ENCODE measurements at regions not wholly inside any gene's neighbourhood (a gene's known extent, or its start where the extent isn't known, plus 50 kb on each side); places are given as distances from the start of the nearest gene placed in this dataset.
"Not testable (repeated sequence)": the region's sequence is repeated elsewhere in the genome, so short reads cannot be mapped to it uniquely, and the experiment has no call there.

DNA sequence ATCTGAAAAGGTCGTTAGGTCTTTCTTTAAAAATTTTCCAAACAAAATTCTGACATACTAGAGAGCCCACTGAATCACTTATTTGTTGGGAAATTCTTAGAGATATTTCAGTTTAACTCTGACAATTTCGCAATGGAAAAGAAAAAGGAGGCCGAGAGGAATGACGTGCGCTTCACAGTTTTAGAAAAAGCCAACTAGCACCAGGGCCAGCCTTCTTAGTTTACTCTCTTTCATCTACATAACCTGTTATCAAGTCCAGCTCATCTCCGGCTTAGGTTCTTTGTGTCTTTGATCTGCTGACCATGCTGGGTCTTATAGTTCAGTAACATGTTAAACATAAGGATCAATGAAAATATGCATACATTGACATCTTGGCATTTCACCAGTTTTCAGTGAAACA is 201.7 kb upstream of the TAS2R1 start:
- Histone ChIP-seq H3K27ac (no peak overlapping the region), H3K36me3 (no peaks in the 10 kb centered on the region), H3K9me3 (no peaks in the 10 kb centered on the region), H4K20me1 (no peaks in the 10 kb centered on the region), H3K27me3 (no peaks in the 10 kb centered on the region), H3K9ac (no peak overlapping the region), H3K4me3 (no peak overlapping the region), H3K4me2 (no peak overlapping the region), H3K4me1 (peaks cover 18% of the 10 kb centered on the region)
- TF ChIP-seq Cebpa-rat (IDR thresholded peaks at IDR 0.05): no peak

DNA sequence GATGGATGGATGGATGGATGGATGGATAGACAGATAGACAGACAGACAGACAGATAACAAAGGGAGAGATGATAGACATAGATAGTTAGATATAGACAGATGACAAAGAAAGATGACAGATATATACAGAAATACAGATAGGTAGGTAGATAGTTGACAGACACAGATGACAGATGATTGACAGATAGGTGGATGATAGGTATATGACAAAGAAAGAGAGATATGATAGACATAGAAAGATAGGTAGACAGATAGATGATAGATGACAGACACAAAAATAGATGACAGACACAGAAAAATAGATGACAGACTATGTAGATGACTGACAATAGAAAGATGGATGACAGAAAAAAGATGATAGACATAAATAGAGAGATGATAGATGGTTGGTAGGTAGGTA is 200.0 kb upstream of the TAS2R1 start:
- no peak for TF ChIP-seq Cebpa-rat (IDR thresholded peaks at IDR 0.05)
- Histone ChIP-seq H3K4me2 (no peak overlapping the region), H3K27ac (no peak overlapping the region), H3K4me3 (no peak overlapping the region), H3K36me3 (no peaks in the 10 kb centered on the region), H3K27me3 (no peaks in the 10 kb centered on the region), H3K9ac (no peak overlapping the region), H3K9me3 (no peaks in the 10 kb centered on the region), H4K20me1 (no peaks in the 10 kb centered on the region), H3K4me1 (peaks cover 17% of the 10 kb centered on the region)

DNA sequence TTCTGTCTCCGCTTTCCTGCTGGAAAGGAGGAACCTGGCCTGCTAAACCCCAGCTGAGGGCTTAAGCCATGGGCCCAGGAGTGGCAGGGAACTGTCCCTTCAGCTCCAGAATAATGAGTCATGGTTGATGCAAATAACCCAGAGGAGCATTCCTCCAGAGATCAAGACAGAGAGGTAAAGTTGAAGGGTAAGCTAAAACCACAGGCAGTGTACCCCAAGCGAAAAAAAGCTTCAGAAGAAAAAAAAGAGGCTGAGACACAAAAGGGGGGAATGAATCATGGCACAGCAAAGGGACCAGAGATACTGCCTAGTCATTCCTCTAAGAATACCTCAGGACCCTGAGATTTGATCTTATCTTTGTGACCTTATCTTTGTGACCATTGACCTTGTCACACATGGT is 199.5 kb upstream of the TAS2R1 start:
- no peak overlapping the region for H3K9ac ChIP-seq
- H3K4me2 ChIP-seq: no peak overlapping the region
- no peak for TF ChIP-seq Cebpa-rat (IDR thresholded peaks at IDR 0.05)
- peaks cover 12% of the 10 kb centered on the region for H3K4me1 ChIP-seq
- H3K27ac ChIP-seq: no peak overlapping the region
- H3K4me3 ChIP-seq: no peak overlapping the region
- no peaks in the 10 kb centered on the region for H3K36me3 ChIP-seq
- no peaks in the 10 kb centered on the region for H4K20me1 ChIP-seq
- H3K9me3 ChIP-seq: no peaks in the 10 kb centered on the region
- H3K27me3 ChIP-seq: no peaks in the 10 kb centered on the region

- Histone ChIP-seq H3K27me3 (no peaks in the 10 kb centered on the region), H3K9me3 (no peaks in the 10 kb centered on the region), H3K4me1 (no peaks in the 10 kb centered on the region), H3K36me3 (no peaks in the 10 kb centered on the region), H3K4me3 (no peak overlapping the region), H4K20me1 (no peaks in the 10 kb centered on the region), H3K27ac (no peak overlapping the region), H3K9ac (no peak overlapping the region), H3K4me2 (no peak overlapping the region)
- TF ChIP-seq Cebpa-rat (IDR thresholded peaks at IDR 0.05): no peak
Observed at GRCh38 chr5:9820691-9821449, 190.7 kb upstream of the TAS2R1 start.

DNA sequence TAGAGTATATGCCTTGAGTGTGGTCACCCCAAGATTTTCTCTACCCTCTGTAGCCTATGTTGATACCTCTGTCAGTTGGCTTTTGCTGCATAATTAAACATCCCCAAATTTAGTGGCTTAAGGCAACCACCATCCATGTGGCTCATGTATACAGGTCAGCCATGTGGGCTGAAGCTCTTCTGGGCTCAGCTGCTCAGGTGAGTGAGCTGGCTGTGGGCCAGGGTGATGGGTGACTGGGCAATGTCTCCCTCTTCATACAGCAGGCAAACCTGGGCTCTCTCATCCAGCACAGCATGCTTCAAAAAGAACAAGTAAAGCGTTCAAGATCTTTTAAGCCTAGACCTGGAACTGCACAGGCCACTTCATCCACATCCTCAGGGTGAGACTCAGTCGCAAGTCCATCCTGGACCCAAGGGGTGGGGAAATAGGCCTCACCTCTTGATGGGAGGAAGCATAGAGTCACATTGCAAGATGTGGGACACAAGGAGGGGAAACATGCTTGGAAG is 188.2 kb upstream of the TAS2R1 start:
- H3K27ac ChIP-seq: no peak overlapping the region
- H4K20me1 ChIP-seq: no peaks in the 10 kb centered on the region
- no peak for TF ChIP-seq Cebpa-rat (IDR thresholded peaks at IDR 0.05)
- H3K4me2 ChIP-seq: no peak overlapping the region
- H3K27me3 ChIP-seq: no peaks in the 10 kb centered on the region
- H3K9ac ChIP-seq: no peak overlapping the region
- H3K9me3 ChIP-seq: no peaks in the 10 kb centered on the region
- no peaks in the 10 kb centered on the region for H3K4me1 ChIP-seq
- no peaks in the 10 kb centered on the region for H3K36me3 ChIP-seq
- H3K4me3 ChIP-seq: no peak overlapping the region

DNA sequence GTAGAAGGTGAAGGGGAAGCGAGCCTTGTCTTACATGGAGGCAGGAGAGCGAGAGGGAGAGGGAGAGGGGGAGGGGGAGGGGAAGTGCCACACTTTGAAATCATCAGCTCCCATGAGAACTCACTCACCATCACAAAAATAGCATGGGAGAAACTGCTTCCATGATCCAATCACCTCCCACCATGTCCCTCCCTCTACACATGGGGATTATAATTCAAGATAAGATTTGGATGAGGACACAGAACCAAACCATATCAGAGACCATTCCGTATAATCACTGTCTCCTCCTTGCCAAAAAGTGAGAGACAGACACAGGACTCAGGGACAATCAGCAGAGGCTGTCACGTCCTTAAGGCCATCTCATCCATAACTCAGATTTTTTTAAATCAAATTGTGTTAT is 187.7 kb upstream of the TAS2R1 start:
- Histone ChIP-seq H3K4me2 (no peak overlapping the region), H3K27ac (no peak overlapping the region), H3K27me3 (no peaks in the 10 kb centered on the region), H3K36me3 (no peaks in the 10 kb centered on the region), H3K9me3 (no peaks in the 10 kb centered on the region), H3K4me1 (no peaks in the 10 kb centered on the region), H3K4me3 (no peak overlapping the region), H4K20me1 (no peaks in the 10 kb centered on the region), H3K9ac (no peak overlapping the region)
- TF ChIP-seq Cebpa-rat (IDR thresholded peaks at IDR 0.05): no peak

DNA sequence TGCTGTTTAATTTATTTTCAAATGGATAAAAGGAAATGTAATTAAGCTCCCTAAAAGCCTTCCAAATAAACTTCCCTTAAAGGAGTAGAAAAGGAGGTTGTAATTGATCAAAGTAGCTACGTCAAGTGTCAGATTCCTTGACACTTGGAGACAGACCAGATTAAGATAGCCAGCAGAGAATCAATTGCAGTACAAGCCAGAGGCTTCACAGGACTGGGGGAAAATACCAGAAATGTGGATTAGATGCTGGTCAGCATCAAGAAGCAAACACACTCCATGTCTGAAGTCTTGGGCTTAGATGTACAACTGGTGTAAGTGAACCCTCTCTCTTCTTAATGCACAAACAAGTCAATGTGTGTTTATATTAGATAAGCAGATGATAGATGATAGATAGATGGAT is 184.9 kb upstream of the TAS2R1 start:
- no peak overlapping the region for H3K9ac ChIP-seq
- H4K20me1 ChIP-seq: no peaks in the 10 kb centered on the region
- no peaks in the 10 kb centered on the region for H3K9me3 ChIP-seq
- TF ChIP-seq Cebpa-rat (IDR thresholded peaks at IDR 0.05): no peak
- H3K27me3 ChIP-seq: no peaks in the 10 kb centered on the region
- H3K27ac ChIP-seq: no peak overlapping the region
- H3K4me3 ChIP-seq: no peak overlapping the region
- no peaks in the 10 kb centered on the region for H3K4me1 ChIP-seq
- H3K4me2 ChIP-seq: no peak overlapping the region
- no peaks in the 10 kb centered on the region for H3K36me3 ChIP-seq

DNA sequence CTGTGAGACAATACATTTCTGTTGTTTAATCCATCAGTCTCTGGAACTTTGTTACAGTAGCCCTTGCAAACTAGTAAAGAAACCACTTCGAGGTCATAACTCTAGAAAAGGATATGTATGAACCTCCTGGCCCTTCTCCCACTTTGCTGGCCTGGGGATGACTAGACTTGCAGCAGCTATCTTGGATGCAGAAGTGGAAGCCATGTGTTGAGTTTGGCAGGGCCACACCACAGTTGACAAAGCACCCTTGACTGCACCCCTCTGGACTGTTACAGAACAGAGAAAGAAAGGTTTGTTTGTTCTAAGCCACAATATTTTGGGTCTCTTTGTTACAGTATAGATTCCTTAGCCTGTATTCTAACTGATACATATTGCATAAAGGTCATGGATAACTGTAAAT is 183.2 kb upstream of the TAS2R1 start:
- no peak overlapping the region for H3K4me3 ChIP-seq
- no peak overlapping the region for H3K9ac ChIP-seq
- H3K27ac ChIP-seq: no peak overlapping the region
- H3K4me2 ChIP-seq: no peak overlapping the region
- TF ChIP-seq Cebpa-rat (IDR thresholded peaks at IDR 0.05): no peak
- H3K36me3 ChIP-seq: no peaks in the 10 kb centered on the region
- H4K20me1 ChIP-seq: no peaks in the 10 kb centered on the region
- H3K27me3 ChIP-seq: no peaks in the 10 kb centered on the region
- no peaks in the 10 kb centered on the region for H3K4me1 ChIP-seq
- no peaks in the 10 kb centered on the region for H3K9me3 ChIP-seq

DNA sequence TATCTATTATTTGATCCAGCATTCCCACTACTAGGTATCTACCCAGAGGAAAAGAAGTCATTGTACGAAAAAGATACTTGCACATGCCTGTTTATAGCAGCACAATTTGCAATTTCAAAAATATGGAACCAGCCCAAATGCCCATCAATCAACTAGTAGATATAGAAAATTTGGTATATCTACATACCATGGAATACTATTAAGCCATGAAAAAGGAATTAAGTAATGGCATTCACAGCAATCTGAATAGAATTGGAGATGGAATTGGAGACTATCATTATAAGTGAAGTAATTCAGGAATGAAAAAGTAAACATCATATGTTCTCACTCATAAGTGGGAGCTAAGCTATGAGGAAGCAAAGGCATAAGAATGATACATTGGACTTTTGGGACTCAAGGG is 177.2 kb upstream of the TAS2R1 start:
- H3K27ac ChIP-seq, H3K4me3 ChIP-seq, H3K9ac ChIP-seq, H3K4me2 ChIP-seq, H3K4me1 ChIP-seq, H4K20me1 ChIP-seq, H3K36me3 ChIP-seq, H3K27me3 ChIP-seq, H3K9me3 ChIP-seq: not testable (repeated sequence)

GRCh38 chr5:9801908-9802307 is 171.8 kb upstream of the TAS2R1 start:
- Histone ChIP-seq H3K4me1 (no peaks in the 10 kb centered on the region), H4K20me1 (no peaks in the 10 kb centered on the region), H3K9ac (no peak overlapping the region), H3K36me3 (no peaks in the 10 kb centered on the region), H3K27me3 (no peaks in the 10 kb centered on the region), H3K4me3 (no peak overlapping the region), H3K27ac (no peak overlapping the region), H3K9me3 (0 out of 2 replicates have a peak, but pooled peaks cover 5% of the 10 kb centered on the region), H3K4me2 (no peak overlapping the region)
- TF ChIP-seq Cebpa-rat (IDR thresholded peaks at IDR 0.05): no peak

DNA sequence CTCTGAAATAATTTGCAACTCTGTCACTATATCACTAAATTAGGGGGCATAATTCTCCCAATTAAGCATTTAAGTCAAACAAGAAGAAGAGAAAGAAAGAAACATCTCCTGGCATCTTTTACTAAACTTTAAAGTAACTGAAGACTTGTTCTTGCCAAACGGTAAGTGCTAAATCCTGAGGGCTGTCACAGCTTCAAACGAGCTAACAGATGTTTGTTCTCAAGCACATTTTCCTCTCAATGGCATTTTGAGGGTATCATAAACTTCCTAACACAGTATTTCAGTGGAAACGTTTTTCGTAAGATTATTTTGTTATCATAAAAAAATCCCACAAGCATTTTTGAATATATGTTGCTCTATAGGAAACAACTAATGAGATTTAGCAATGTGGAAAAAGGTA is 169.5 kb upstream of the TAS2R1 start:
- no peak overlapping the region for H3K9ac ChIP-seq
- H3K36me3 ChIP-seq: no peaks in the 10 kb centered on the region
- H3K9me3 ChIP-seq: no peaks in the 10 kb centered on the region
- H3K27ac ChIP-seq: no peak overlapping the region
- no peak for TF ChIP-seq Cebpa-rat (IDR thresholded peaks at IDR 0.05)
- H3K4me3 ChIP-seq: no peak overlapping the region
- H3K4me1 ChIP-seq: no peaks in the 10 kb centered on the region
- no peaks in the 10 kb centered on the region for H4K20me1 ChIP-seq
- no peaks in the 10 kb centered on the region for H3K27me3 ChIP-seq
- no peak overlapping the region for H3K4me2 ChIP-seq
